ENCODE measurements at regions not wholly inside any gene's neighbourhood (a gene's known extent, or its start where the extent isn't known, plus 50 kb on each side); places are given as distances from the start of the nearest gene placed in this dataset.

DNA sequence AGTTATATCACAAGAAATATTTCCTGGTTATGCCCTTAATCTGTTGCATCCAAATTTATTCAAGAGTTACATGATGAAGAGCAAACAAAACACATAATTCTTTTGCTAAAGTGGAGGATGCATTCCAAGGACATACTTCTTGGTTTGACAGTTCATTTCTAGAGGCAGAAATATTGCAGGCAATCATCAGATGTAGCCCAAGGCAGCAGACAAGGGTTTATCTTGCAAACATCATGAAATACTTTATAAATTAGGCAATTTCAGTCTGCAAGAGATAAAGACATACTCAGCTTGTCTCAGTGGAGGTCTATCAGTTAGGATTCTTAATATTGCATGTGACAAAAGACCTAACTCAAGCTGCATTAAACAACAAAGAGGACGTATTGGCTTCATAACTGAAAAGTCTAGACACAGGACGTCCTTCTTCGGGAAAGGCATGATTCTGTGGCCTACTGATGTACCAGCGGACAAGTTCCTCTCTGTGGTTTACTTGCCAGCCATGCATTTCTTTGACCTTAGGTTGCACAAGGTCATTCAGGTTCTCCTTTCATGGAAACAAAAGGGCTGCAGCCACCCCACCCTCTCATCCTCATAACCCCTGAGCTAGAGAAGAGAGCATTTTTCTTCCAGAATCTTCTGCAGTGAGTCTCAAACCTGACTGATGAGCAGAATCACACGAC, 204.1 kb downstream of the KATNAL1 start:
- TF ChIP-seq, protein P1, sequence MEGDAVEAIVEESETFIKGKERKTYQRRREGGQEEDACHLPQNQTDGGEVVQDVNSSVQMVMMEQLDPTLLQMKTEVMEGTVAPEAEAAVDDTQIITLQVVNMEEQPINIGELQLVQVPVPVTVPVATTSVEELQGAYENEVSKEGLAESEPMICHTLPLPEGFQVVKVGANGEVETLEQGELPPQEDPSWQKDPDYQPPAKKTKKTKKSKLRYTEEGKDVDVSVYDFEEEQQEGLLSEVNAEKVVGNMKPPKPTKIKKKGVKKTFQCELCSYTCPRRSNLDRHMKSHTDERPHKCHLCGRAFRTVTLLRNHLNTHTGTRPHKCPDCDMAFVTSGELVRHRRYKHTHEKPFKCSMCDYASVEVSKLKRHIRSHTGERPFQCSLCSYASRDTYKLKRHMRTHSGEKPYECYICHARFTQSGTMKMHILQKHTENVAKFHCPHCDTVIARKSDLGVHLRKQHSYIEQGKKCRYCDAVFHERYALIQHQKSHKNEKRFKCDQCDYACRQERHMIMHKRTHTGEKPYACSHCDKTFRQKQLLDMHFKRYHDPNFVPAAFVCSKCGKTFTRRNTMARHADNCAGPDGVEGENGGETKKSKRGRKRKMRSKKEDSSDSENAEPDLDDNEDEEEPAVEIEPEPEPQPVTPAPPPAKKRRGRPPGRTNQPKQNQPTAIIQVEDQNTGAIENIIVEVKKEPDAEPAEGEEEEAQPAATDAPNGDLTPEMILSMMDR (IDR thresholded peaks at IDR 0.05), result no peak
- no peak for TF ChIP-seq POLR2A (IDR thresholded peaks at IDR 0.05)
- TF ChIP-seq EP300 (IDR thresholded peaks at IDR 0.05), result no peak
- TF ChIP-seq POLR2AphosphoS5 (IDR thresholded peaks at IDR 0.05), result no peak
